GDM1 (cell line): ENCODE measurements at regions not wholly inside any gene's neighbourhood (a gene's known extent, or its start where the extent isn't known, plus 50 kb on each side); places are given as distances from the start of the nearest gene placed in this dataset.
"Not testable (repeated sequence)": the region's sequence is repeated elsewhere in the genome, so short reads cannot be mapped to it uniquely, and the experiment has no call there.

Experiments
- DNase-seq: peaks from one replicate; lab custom pipeline; 2025; lab: John Stamatoyannopoulos, UW

DNA sequence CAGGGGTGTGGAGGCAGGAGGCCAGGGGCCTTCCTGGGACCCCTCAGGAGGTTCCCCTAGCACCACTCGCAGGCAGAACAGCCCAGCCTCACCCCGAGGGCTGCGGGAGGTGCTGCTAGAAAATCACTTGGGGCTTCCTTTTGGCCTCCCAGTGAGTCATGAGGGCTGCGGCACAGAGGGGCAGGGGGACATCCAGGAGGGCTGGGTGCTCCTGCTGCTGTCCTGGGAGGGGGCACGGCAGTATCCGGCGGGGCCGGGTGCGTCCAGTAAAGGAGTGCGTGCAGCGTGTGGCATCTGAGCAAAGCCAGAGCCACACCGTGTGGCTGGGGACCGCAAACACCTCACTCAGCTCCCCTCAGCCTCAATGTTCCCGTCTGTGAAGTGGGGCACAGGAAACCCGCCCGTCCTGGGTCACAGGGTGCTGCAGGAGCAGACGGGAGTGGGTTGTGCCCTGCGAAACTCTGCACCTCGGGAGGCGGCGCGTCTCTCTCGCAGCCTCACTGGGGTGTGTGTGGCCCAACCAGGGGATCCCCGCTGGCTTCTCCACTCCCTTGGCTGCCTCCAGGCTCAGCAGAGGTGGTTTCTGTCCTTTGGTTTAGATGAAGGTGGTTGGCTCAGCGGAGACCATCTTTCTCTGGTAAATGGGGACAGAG is 117.3 kb upstream of the ZNF469 start:
- DNase-seq, result not testable (repeated sequence)

GRCh38 chr16:88266036-88266435 is 116.7 kb upstream of the ZNF469 start:
- DNase-seq, result not testable (repeated sequence)

GRCh38 chr16:88266935-88267551 is 115.7 kb upstream of the ZNF469 start:
- DNase-seq, result not testable (repeated sequence)

GRCh38 chr16:88268186-88268970 is 114.4 kb upstream of the ZNF469 start:
- DNase-seq, result not testable (repeated sequence)

DNA sequence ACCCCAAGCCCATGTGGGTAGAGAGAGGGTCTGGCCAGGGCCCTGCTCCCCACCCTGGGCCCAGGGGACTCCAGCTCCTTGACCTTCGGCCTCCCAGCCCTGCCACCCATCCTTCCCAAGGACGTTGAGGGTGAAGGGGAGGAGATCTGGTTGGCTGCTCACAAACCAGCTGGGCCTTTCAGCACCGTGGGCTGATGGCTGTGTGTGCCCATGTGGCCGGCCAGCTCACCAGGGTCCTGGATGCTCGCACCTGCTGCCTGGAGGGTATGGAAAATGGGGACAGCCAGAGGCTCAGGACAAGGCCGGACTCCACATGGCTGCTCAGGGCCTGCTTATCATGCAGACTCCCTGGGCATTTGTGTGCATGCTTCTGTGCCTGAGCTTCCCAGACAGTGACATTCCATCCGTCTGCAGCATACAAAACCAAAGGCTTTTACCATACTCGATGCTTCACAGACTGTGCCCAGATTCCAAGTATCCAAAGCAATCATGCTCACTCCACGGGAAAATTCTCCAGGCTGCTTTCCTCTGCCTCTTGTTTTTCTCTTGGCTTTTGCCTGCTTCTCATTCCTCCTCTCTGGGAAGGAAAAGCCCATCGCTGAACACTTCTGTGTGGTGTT is 112.5 kb upstream of the ZNF469 start:
- not testable (repeated sequence) for DNase-seq

DNA sequence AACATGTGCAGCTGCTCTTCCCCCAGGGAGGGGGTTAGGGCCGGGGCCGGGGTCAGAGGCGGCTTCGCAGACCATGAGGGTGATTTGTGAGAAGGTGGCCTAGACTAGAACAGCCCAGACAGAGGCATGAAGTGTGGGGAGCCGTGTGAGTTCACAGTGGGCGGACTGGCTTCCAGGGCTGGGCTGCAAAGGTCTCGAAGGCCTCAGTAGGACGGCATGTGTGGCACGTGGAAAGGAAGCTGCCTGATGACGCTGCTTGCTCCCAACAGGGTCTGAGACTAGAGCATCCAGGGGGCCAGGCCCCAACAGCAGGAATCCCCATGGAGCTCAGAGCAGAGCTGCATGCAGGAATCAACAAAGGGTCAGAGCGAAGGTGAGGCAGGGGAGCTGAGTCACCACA is 111.5 kb upstream of the ZNF469 start:
- DNase-seq, result not testable (repeated sequence)

DNA sequence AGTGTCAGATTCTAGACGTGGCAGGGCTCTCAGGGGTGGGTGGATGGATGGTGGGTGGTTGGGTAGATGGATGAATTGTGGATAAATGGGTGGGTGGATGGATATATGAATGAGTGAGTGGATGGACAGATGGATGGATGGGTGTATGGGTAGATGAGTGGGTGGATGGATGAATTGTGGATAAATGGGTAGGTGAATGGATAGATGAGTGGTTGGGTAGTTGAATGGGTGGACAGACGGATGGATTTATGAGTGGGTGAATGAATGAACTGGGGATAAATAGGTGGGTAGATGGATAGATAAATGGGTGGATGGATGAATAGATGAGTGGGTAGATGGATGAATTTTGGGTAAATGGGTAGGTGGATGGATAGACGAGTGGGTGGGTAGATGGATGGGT is 111.0 kb upstream of the ZNF469 start:
- DNase-seq, result not testable (repeated sequence)

DNA sequence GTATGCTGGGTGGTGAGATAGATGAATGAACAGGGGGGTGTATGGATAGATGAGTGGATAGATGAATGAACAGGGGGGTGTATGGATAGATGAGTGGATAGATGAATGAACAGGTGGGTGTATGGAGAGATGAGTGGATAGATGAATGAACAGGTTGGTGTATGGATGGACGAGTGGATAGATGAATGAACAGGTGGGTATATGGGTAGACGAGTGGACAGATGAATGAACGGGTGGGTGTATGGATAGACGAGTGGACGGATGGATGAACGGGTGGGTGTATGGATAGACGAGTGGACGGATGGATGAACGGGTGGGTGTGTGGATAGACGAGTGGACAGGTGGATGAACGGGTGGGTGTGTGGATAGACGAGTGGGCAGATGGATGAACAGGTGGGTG is 110.3 kb upstream of the ZNF469 start:
- not testable (repeated sequence) for DNase-seq

DNA sequence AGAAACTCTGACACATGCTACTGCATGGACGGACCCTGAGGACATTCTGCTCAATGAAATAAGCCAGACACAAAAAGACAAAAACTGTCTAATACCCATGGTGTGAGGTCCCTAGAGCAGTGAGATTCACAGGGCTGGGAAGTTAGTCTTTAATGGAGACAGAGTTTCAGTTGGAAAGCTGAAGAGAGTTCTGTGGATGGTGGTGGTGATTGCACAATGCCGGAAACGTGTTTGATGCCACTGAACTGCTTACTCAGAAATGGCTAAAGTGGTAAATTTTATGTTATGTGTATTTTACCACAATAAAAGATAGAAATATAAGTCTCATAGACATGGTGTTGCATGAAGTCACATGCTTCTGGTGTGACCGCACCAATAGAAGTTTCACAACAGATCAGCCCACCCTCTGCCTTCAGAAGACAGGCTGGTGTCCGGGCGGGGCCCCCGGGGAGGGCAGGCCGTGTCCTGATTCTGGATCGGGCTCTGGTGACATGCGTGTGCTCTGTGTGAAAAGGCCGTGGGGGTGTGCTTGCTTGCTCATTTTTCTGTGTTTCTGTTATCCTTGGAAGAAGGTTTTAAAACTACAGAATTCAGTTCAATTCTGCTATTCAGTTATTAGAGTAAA is 108.5 kb upstream of the ZNF469 start:
- not testable (repeated sequence) for DNase-seq

GRCh38 chr16:88274847-88275246 is 107.9 kb upstream of the ZNF469 start:
- no peak for DNase-seq

- not testable (repeated sequence) for DNase-seq
Observed at GRCh38 chr16:88275336-88276122, 107.2 kb upstream of the ZNF469 start.

- DNase-seq, result not testable (repeated sequence)
Observed at GRCh38 chr16:88276123-88276588, 106.6 kb upstream of the ZNF469 start.

- DNase-seq, result no peak
Observed at GRCh38 chr16:88276591-88276990, 106.2 kb upstream of the ZNF469 start.

GRCh38 chr16:88279998-88280397 is 102.8 kb upstream of the ZNF469 start:
- DNase-seq, result no peak

- no peak for DNase-seq
Observed at GRCh38 chr16:88281858-88282563, 100.7 kb upstream of the ZNF469 start.

DNA sequence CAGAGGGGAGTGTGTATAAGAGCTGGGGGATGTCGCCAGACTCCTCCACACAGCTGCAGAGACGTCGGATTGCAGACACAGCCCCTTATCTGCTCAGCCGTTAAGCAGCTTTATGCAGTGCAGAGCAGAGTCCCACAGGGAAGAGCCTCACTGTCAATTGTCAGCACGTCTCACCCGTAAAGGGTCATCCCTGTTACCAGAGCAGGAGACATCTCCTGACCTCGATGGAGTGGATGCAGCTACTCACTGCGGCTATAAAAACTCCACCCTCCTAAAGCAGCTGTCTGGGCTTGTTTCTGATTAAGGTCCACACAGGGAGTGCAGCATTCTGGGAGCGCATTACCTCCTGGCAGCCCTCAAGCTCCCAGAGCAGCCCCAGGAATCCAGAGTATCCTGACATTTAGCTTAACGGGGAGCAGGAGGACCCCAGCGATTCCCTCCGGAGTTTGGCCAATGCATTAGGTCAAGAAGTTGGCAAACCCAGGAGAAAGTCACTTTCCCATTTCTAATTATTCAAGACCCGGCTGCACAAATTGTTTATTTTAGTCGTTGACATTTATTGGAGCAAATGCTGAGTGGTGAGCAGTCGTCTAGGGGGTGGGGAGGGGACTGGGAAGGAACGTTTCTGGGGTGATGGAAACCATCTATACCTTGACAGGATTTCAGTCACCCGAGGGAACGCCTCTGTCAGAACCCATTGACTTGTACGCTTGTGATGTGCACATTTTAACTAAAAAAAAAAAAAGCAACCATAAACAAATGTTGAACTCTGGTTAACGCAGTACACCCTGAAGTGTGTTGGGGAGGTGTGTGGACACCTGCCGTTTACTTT is 100.0 kb upstream of the ZNF469 start:
- no peak for DNase-seq

DNA sequence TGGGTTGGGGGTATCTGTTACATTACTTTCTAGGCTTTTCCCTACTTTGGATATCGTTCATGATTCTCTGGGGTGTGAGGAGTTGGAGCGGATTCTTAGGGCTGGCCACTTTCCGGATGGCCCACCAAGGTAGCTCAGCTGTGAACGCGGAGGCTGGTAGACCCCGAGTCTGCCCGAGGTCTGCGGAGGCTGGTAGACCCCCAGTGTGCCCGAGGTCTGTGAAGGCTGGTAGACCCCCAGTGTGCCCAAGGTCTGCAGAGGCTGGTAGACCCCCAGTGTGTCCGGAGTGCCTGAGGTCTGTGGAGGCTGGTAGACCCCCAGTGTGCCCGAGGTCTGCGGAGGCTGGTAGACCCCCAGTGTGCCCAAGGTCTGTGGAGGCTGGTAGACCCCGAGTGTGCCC is 99.2 kb upstream of the ZNF469 start:
- DNase-seq, result no peak

GRCh38 chr16:88284101-88284500 is 98.7 kb upstream of the ZNF469 start:
- DNase-seq, result no peak
